Skin epidermis (tissue), 12 donors: ENCODE measurements at regions not wholly inside any gene's neighbourhood (a gene's known extent, or its start where the extent isn't known, plus 50 kb on each side); places are given as distances from the start of the nearest gene placed in this dataset.
A peak's percentile ranks its signal among the peaks of the same experiment; 100 is the strongest.

Experiments
- H3K27ac ChIP-seq, 21 experiments: fragments of 200-600 bp; sonication (generic) in 11 of 21; one replicate each; pipeline ENCODE4 v1.5.0; 2020; ENCODE audit warnings: mild to moderate bottlenecking in 3 of 21, inconsistent platforms in 2 of 21, moderate library complexity in 2 of 21
- H3K4me3 ChIP-seq, 7 experiments: fragments of 200-600 bp; sonication (generic) in 2 of 7; one replicate each; pipeline ENCODE4 v1.5.0; 2020; ENCODE audit warnings: inconsistent platforms in 2 of 7, mild to moderate bottlenecking in 2 of 7, moderate library complexity in 1 of 7

GRCh38 chr16:79870016-79870886, 269.7 kb upstream of the MAF start:
- Histone ChIP-seq H3K27ac (no peak overlapping the region), H3K4me3 (no peak overlapping the region)

- Histone ChIP-seq H3K27ac (no peak overlapping the region), H3K4me3 (no peak overlapping the region)
Observed at GRCh38 chr16:79869304-79870015, 268.9 kb upstream of the MAF start.

GRCh38 chr16:79868841-79869240, 268.3 kb upstream of the MAF start:
- H3K27ac ChIP-seq = no peak overlapping the region
- H3K4me3 ChIP-seq = no peak overlapping the region

- Histone ChIP-seq H3K4me3 (no peak overlapping the region), H3K27ac (no peak overlapping the region)
Observed at GRCh38 chr16:79867425-79867997, 267.0 kb upstream of the MAF start.

- Histone ChIP-seq H3K4me3 (no peak overlapping the region), H3K27ac (no peak overlapping the region)
Observed at GRCh38 chr16:79865918-79866317, 265.4 kb upstream of the MAF start.

GRCh38 chr16:79864781-79865391, 264.3 kb upstream of the MAF start:
- Histone ChIP-seq H3K27ac (no peak overlapping the region), H3K4me3 (no peak overlapping the region)

GRCh38 chr16:79864032-79864780, 263.7 kb upstream of the MAF start:
- H3K4me3 ChIP-seq = no peak overlapping the region
- no peak overlapping the region for H3K27ac ChIP-seq

GRCh38 chr16:79863128-79864031, 262.8 kb upstream of the MAF start:
- H3K4me3 ChIP-seq = no peak overlapping the region
- H3K27ac ChIP-seq = no peak overlapping the region

GRCh38 chr16:79862601-79863000, 262.1 kb upstream of the MAF start:
- Histone ChIP-seq H3K27ac (no peak overlapping the region), H3K4me3 (no peak overlapping the region)

GRCh38 chr16:79856581-79856980, 256.0 kb upstream of the MAF start:
- H3K4me3 ChIP-seq = no peak overlapping the region
- H3K27ac ChIP-seq = no peak overlapping the region

- peak overlapping the region in 9 of 21 experiments; percentile 11 to 82 (median 71) for H3K27ac ChIP-seq
- H3K4me3 ChIP-seq = no peak overlapping the region
Observed at GRCh38 chr16:79850348-79850747, 249.8 kb upstream of the MAF start.

GRCh38 chr16:79849119-79849518, 248.6 kb upstream of the MAF start:
- Histone ChIP-seq H3K4me3 (no peak overlapping the region), H3K27ac (peak overlapping the region in 17 of 21 experiments; percentile 11 to 82 (median 59))

GRCh38 chr16:79848719-79849118, 248.2 kb upstream of the MAF start:
- peak overlapping the region in 16 of 21 experiments; percentile 11 to 82 (median 60) for H3K27ac ChIP-seq
- H3K4me3 ChIP-seq = no peak overlapping the region

GRCh38 chr16:79847569-79847968, 247.0 kb upstream of the MAF start:
- Histone ChIP-seq H3K27ac (peak overlapping the region in 10 of 21 experiments; percentile 0 to 82 (median 62)), H3K4me3 (no peak overlapping the region)

GRCh38 chr16:79847101-79847500, 246.6 kb upstream of the MAF start:
- no peak overlapping the region for H3K4me3 ChIP-seq
- H3K27ac ChIP-seq = peak overlapping the region in 10 of 21 experiments; percentile 0 to 82 (median 58)

GRCh38 chr16:79845734-79846135, 245.2 kb upstream of the MAF start:
- Histone ChIP-seq H3K27ac (no peak overlapping the region), H3K4me3 (no peak overlapping the region)

- H3K27ac ChIP-seq = peak overlapping the region in 1 of 21 experiments; percentile 23
- H3K4me3 ChIP-seq = no peak overlapping the region
Observed at GRCh38 chr16:79845033-79845733, 244.6 kb upstream of the MAF start.

- peak overlapping the region in 3 of 21 experiments; percentile 23 to 37 (median 30) for H3K27ac ChIP-seq
- no peak overlapping the region for H3K4me3 ChIP-seq
Observed at GRCh38 chr16:79844603-79845002, 244.1 kb upstream of the MAF start.
